ENCODE measurements at regions not wholly inside any gene's neighbourhood (a gene's known extent, or its start where the extent isn't known, plus 50 kb on each side); places are given as distances from the start of the nearest gene placed in this dataset.

DNA sequence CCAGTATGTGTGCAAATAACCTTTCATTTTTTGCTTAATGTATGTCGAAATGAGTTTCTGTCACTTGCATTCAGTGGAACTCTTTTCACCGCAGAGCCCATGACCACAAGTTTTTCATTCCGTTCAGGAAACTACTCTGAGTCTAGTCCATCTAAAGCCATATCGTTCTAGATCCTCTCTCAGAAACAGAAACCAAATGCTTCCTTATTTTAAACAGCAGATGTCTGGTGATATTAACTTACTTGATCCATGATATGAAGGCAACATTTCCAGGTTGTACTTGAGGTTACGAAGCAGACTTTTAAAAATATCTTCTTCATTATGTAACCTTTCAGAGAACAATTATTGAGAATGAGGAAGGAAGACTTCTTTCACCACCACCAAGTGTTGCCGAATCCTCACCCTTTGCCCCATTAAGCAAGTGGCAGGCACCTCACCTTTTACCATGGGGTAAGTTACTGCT lies 72.4 kb upstream of the GNAQ start (continued):
- TF ChIP-seq EZH2 (IDR thresholded peaks at IDR 0.05) = no peak
- no peak for TF ChIP-seq EGR1 (IDR thresholded peaks at IDR 0.05; ENCODE audit: low read depth)
- TF ChIP-seq ZNF274 (IDR thresholded peaks at IDR 0.05; ENCODE audit: low read depth, low read length) = no peak
- TF ChIP-seq, protein P1, sequence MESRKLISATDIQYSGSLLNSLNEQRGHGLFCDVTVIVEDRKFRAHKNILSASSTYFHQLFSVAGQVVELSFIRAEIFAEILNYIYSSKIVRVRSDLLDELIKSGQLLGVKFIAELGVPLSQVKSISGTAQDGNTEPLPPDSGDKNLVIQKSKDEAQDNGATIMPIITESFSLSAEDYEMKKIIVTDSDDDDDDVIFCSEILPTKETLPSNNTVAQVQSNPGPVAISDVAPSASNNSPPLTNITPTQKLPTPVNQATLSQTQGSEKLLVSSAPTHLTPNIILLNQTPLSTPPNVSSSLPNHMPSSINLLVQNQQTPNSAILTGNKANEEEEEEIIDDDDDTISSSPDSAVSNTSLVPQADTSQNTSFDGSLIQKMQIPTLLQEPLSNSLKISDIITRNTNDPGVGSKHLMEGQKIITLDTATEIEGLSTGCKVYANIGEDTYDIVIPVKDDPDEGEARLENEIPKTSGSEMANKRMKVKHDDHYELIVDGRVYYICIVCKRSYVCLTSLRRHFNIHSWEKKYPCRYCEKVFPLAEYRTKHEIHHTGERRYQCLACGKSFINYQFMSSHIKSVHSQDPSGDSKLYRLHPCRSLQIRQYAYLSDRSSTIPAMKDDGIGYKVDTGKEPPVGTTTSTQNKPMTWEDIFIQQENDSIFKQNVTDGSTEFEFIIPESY (IDR thresholded peaks at IDR 0.05; ENCODE audit: extremely low read depth, insufficient replicate concordance, low read length) = no peak
- no peak for TF ChIP-seq POLR2AphosphoS5 (IDR thresholded peaks at IDR 0.05; ENCODE audit: low read depth, low read length)

DNA sequence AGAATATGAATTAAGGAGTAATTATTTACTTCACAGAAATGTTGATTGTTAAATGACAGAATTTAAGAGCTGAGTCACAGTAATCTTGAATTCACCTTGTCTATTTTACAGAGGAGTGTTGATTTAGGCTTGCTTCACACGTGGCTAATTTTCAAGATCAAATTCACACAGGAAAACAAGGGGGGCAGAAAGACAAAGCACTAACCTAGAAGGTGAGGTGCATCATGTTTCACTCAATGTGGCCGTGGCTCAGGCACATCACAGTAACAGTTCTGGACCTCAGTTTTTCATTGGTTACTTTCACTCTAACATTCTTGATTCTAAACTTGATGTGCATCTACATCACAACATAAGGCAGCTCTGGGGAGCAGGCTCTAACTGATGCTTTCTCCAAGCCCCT lies 69.6 kb upstream of the GNAQ start:
- H3K27me3 ChIP-seq (ENCODE audit: insufficient read depth, low read length) = no peaks in the 10 kb centered on the region
- no peaks in the 10 kb centered on the region for H3K9me2 ChIP-seq (ENCODE audit: insufficient read depth)
- no peak overlapping the region for H3K27ac ChIP-seq (ENCODE audit: low read depth, low read length)
- no peak overlapping the region for H3K4me3 ChIP-seq (replicated peaks in 1 of 2; ENCODE audit: low read depth in 1 of 2, low read length in 2 of 2)
- H3K79me2 ChIP-seq (ENCODE audit: insufficient read depth, low read length) = no peaks in the 10 kb centered on the region
- RAD21 ChIA-PET (ENCODE audit: low non-redundant PET in 1 of 2, low total read pairs in 2 of 2, uncharacterized antibody in 2 of 2, unreplicated experiment in 2 of 2) = no interaction called here
- no peaks in the 10 kb centered on the region for H3K36me3 ChIP-seq (ENCODE audit: control insufficient read depth in 1 of 2, insufficient read depth in 2 of 2, low read length in 2 of 2)
- no peaks in the 10 kb centered on the region; a peak in 1 of 4 replicates for H3K9me3 ChIP-seq (ENCODE audit: control insufficient read depth in 1 of 2, insufficient read depth in 1 of 2, low read depth in 1 of 2, low read length in 2 of 2)
- DNase-seq (ENCODE audit: low read depth, low spot score) (no peak), ATAC-seq (no peak)
- CTCF ChIA-PET = no interaction called here
- POLR2A ChIA-PET = interaction anchor here (0.6 kb wide), 1 partner anchor 506 kb away, joined by 4 read pairs; no protein-coding TSS in a partner anchor
- no peak overlapping the region for H3K4me2 ChIP-seq (ENCODE audit: low read length)
- H4K20me1 ChIP-seq (ENCODE audit: insufficient read depth) = no peaks in the 10 kb centered on the region
- intact Hi-C loops (cut with micrococcal nuclease) = no loop called here
- H3K4me1 ChIP-seq (ENCODE audit: control insufficient read depth in 1 of 2, insufficient read depth in 2 of 2, low read length in 2 of 2) = no peaks in the 10 kb centered on the region
- H2AFZ ChIP-seq (ENCODE audit: low read depth, low read length, poor library complexity, severe bottlenecking) = no peak overlapping the region
- no TSS peak for BruUV-seq (replicated peaks)
- H3K9ac ChIP-seq (ENCODE audit: low read length) = no peak overlapping the region
- no peak for TF ChIP-seq SIN3A (IDR thresholded peaks at IDR 0.05; ENCODE audit: low read depth)
- TF ChIP-seq SP1 (IDR thresholded peaks at IDR 0.05; ENCODE audit: low read depth) = no peak
- no peak for TF ChIP-seq EZH2 (IDR thresholded peaks at IDR 0.05)
- no peak for TF ChIP-seq JUND (IDR thresholded peaks at IDR 0.05)
- no peak for TF ChIP-seq YY1 (IDR thresholded peaks at IDR 0.05; ENCODE audit: extremely low read depth, insufficient replicate concordance, low read depth, low read length)
- no peak for TF ChIP-seq EZH2phosphoT487 (IDR thresholded peaks at IDR 0.05; ENCODE audit: borderline replicate concordance)
- TF ChIP-seq, protein P2, sequence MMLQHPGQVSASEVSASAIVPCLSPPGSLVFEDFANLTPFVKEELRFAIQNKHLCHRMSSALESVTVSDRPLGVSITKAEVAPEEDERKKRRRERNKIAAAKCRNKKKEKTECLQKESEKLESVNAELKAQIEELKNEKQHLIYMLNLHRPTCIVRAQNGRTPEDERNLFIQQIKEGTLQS (IDR thresholded peaks at IDR 0.05) = no peak
- no peak for TF ChIP-seq TCF7L2 (IDR thresholded peaks at IDR 0.05; ENCODE audit: borderline replicate concordance, extremely low read depth, insufficient read depth, insufficient read length)
- TF ChIP-seq, protein P1 (IDR thresholded peaks at IDR 0.05; ENCODE audit: extremely low read depth, insufficient replicate concordance, low read length) = no peak
- TF ChIP-seq POLR2A (IDR thresholded peaks at IDR 0.05; ENCODE audit: borderline replicate concordance, extremely low read depth, insufficient read depth, insufficient read length) = no peak
- no peak for TF ChIP-seq SRF (IDR thresholded peaks at IDR 0.05; ENCODE audit: low read depth)
- TF ChIP-seq ELF1 (IDR thresholded peaks at IDR 0.05; ENCODE audit: borderline replicate concordance, low read depth) = no peak
- TF ChIP-seq, protein P3, sequence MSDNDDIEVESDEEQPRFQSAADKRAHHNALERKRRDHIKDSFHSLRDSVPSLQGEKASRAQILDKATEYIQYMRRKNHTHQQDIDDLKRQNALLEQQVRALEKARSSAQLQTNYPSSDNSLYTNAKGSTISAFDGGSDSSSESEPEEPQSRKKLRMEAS (IDR thresholded peaks at IDR 0.05) = no peak
- no peak for TF ChIP-seq FOSL1 (IDR thresholded peaks at IDR 0.05; ENCODE audit: low read depth)
- no peak for TF ChIP-seq ZNF274 (IDR thresholded peaks at IDR 0.05; ENCODE audit: low read depth, low read length)
- TF ChIP-seq, protein P4, sequence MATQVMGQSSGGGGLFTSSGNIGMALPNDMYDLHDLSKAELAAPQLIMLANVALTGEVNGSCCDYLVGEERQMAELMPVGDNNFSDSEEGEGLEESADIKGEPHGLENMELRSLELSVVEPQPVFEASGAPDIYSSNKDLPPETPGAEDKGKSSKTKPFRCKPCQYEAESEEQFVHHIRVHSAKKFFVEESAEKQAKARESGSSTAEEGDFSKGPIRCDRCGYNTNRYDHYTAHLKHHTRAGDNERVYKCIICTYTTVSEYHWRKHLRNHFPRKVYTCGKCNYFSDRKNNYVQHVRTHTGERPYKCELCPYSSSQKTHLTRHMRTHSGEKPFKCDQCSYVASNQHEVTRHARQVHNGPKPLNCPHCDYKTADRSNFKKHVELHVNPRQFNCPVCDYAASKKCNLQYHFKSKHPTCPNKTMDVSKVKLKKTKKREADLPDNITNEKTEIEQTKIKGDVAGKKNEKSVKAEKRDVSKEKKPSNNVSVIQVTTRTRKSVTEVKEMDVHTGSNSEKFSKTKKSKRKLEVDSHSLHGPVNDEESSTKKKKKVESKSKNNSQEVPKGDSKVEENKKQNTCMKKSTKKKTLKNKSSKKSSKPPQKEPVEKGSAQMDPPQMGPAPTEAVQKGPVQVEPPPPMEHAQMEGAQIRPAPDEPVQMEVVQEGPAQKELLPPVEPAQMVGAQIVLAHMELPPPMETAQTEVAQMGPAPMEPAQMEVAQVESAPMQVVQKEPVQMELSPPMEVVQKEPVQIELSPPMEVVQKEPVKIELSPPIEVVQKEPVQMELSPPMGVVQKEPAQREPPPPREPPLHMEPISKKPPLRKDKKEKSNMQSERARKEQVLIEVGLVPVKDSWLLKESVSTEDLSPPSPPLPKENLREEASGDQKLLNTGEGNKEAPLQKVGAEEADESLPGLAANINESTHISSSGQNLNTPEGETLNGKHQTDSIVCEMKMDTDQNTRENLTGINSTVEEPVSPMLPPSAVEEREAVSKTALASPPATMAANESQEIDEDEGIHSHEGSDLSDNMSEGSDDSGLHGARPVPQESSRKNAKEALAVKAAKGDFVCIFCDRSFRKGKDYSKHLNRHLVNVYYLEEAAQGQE (IDR thresholded peaks at IDR 0.05; ENCODE audit: low read depth) = no peak
- no peak for TF ChIP-seq CBX3 (IDR thresholded peaks at IDR 0.05; ENCODE audit: low read depth)

Measured in HCT116 (cell line).